B cell (primary cell): ENCODE measurements at regions not wholly inside any gene's neighbourhood (a gene's known extent, or its start where the extent isn't known, plus 50 kb on each side); places are given as distances from the start of the nearest gene placed in this dataset.

Source experiments
- ATAC-seq: fragments of 200-7000 bp; cut with Tn5 transposase; one replicate; pipeline ENCODE4 v1.10.0; 2021; ENCODE audit warnings: low read depth, mild to moderate bottlenecking, moderate number of reproducible peaks, moderate library complexity
- CTCF ChIA-PET: fragments of 350-600 bp; sonication (Branson Sonifier 250); formaldehyde crosslinking; loops from one replicate; lab custom pipeline; 2021; ENCODE audit warnings: antibody characterized with exemption, inconsistent platforms; lab: Charles Lee
- POLR2A ChIA-PET: fragments of 350-600 bp; sonication (Branson Sonifier 250); formaldehyde crosslinking; loops from one replicate; lab custom pipeline; 2021; ENCODE audit warnings: antibody characterized with exemption; lab: Charles Lee
- DNase-seq: peaks from one replicate; pipeline ENCODE4 v3.0.0; 2013
- H2AFZ ChIP-seq: 2 replicates; pipeline ENCODE4 v1.6.1; 2012; ENCODE audit warnings: mild to moderate bottlenecking, low read depth, low read length; ENCODE audit not compliant: insufficient read depth, poor library complexity, severe bottlenecking
- H3K27ac ChIP-seq, 2 donors: 1 replicate in 1 of 2; 2 replicates in 1 of 2; pipeline ENCODE4 v1.5.1; 2012 to 2013; ENCODE audit warnings: low read length in 2 of 2, mild to moderate bottlenecking in 2 of 2, moderate library complexity in 1 of 2
- H3K27me3 ChIP-seq, 4 experiments: fragments of 200-600 bp in 1 of 4; sonication (generic) in 1 of 4; replicated peaks in 1 of 4; 1 replicate in 2 of 4; 2 replicates in 2 of 4; pipeline versions ENCODE4 v1.6.1 to v1.7.0; 2013 to 2016; ENCODE audit warnings: low read length in 3 of 4, mild to moderate bottlenecking in 2 of 4, mixed read lengths in 1 of 4, moderate library complexity in 1 of 4; ENCODE audit not compliant: insufficient read depth in 4 of 4, control insufficient read depth in 3 of 4; ENCODE audit errors: control extremely low read depth in 1 of 4
- H3K36me3 ChIP-seq, 2 experiments: replicated peaks in 1 of 2; 1 replicate in 1 of 2; 2 replicates in 1 of 2; pipeline versions ENCODE4 v1.6.1 to v1.7.1; 2013; ENCODE audit warnings: low read length in 1 of 2; ENCODE audit not compliant: insufficient read depth in 2 of 2, control insufficient read depth in 1 of 2; ENCODE audit errors: control extremely low read depth in 1 of 2, extremely low read depth in 1 of 2
- H3K4me1 ChIP-seq, 2 donors: fragments of 200-600 bp in 1 of 2; sonication (generic) in 1 of 2; 1 replicate in 1 of 2; 2 replicates in 1 of 2; pipeline versions ENCODE4 v1.5.1 to v1.6.1; 2013 to 2017; ENCODE audit warnings: low read length in 2 of 2; ENCODE audit not compliant: control insufficient read depth in 2 of 2, insufficient read depth in 2 of 2
- H3K4me2 ChIP-seq: replicated peaks from 2 replicates; pipeline ENCODE3; 2012; ENCODE audit warnings: mild to moderate bottlenecking, low read depth, low read length; ENCODE audit not compliant: poor library complexity, severe bottlenecking
- H3K4me3 ChIP-seq, 5 experiments: fragments of 200-600 bp in 1 of 5; sonication (generic) in 1 of 5; 1 replicate in 3 of 5; 2 replicates in 2 of 5; pipeline versions ENCODE4 v1.5.1 to v1.7.0; 2011 to 2016; ENCODE audit warnings: low read length in 4 of 5, mild to moderate bottlenecking in 4 of 5, low read depth in 2 of 5, control low read depth in 1 of 5, moderate library complexity in 1 of 5; ENCODE audit not compliant: insufficient read depth in 1 of 5; ENCODE audit errors: control extremely low read depth in 1 of 5, extremely low read depth in 1 of 5
- H3K79me2 ChIP-seq: fragments of 200-600 bp; sonication (generic); one replicate; pipeline ENCODE4 v1.6.0; 2016; ENCODE audit warnings: low read length; ENCODE audit not compliant: control insufficient read depth, insufficient read depth
- H3K9ac ChIP-seq: fragments of 200-600 bp; sonication (generic); 2 replicates; pipeline ENCODE4 v1.6.1; 2017; ENCODE audit warnings: mild to moderate bottlenecking, low read length, moderate library complexity
- H3K9me3 ChIP-seq, 3 donors: one replicate each; pipeline versions ENCODE4 v1.6.1 to v1.7.1; 2013; ENCODE audit warnings: low read length in 2 of 3; ENCODE audit not compliant: control insufficient read depth in 2 of 3, insufficient read depth in 1 of 3; ENCODE audit errors: control extremely low read depth in 1 of 3
- H4K20me1 ChIP-seq: 2 replicates; pipeline ENCODE4 v1.6.0; 2012; ENCODE audit warnings: mild to moderate bottlenecking, low read length; ENCODE audit not compliant: insufficient read depth, control insufficient read depth, poor library complexity, severe bottlenecking
- H3K27ac Mint-ChIP-seq: one replicate; pipeline ENCODE4 v1.8.0; 2021; ENCODE audit warnings: mixed read lengths
- H3K27me3 Mint-ChIP-seq: one replicate; pipeline ENCODE4 v1.8.0; 2021; ENCODE audit warnings: mixed read lengths
- H3K4me1 Mint-ChIP-seq: one replicate; pipeline ENCODE4 v1.8.0; 2021; ENCODE audit warnings: mixed read lengths
- H3K4me3 Mint-ChIP-seq: one replicate; pipeline ENCODE4 v1.8.0; 2021; ENCODE audit warnings: mixed read lengths
- H3K9me3 Mint-ChIP-seq: one replicate; pipeline ENCODE4 v1.8.0; 2022; ENCODE audit warnings: mixed read lengths; ENCODE audit not compliant: insufficient read depth
- EZH2 ChIP-seq: IDR thresholded peaks from 2 replicates; pipeline ENCODE4 v1.6.1; 2012; ENCODE audit warnings: borderline replicate concordance, low read depth, mild to moderate bottlenecking, moderate library complexity, low read length; ENCODE audit not compliant: insufficient read depth, poor library complexity, severe bottlenecking
- WGBS: methylation state at CpG from one replicate; pipeline ENCODE4 v1.1.5; 2013; ENCODE audit warnings: missing lambda C conversion rate; ENCODE audit not compliant: insufficient coverage; 5-methylcytosine and 5-hydroxymethylcytosine counted together
- intact Hi-C: fragments of 100-400 bp; cut with micrococcal nuclease; formaldehyde crosslinking; loops from one replicate; pipeline ENCODE4 v1.10.0; 2022
- TF ChIP-seq, protein P1 (sequence below): fragments of 200-600 bp; IDR thresholded peaks from one replicate; pipeline ENCODE4 v1.8.0; 2022; ENCODE audit warnings: antibody characterized with exemption, mild to moderate bottlenecking

DNA sequence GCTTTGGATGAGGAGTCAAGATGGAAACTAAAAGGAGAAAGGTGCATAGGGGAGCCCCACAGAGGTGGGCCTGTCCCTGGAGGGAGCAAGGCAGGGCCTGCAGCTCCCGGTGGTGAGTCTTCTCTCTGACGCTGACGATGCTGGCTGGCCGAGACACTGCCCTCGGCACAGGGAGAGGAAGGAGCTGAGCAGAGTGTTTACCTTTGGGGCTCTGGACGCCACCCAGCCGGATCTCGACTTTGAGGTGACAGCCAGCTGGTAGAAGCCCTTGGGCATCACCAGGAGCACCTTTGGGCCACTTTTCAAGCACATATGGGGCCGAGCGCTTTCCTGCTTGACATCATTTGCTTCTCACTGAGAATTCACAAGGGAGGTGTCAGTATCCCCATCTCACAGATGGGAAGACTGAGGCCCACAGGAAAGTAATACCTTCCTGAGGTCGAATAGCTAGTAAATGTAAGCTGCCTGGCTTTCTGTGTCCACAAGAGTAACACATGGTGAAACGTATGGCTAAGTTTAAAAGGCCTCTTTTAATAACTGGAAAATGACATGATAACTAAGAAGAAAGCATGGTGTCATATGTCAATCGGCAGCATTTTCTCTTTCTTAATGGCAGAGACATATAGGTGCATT, 294.3 kb upstream of the TNRC6C start:
- Histone ChIP-seq H3K79me2 (no peaks in the 10 kb centered on the region), H2AFZ (no peak overlapping the region), H3K36me3 (no peaks in the 10 kb centered on the region), H3K9me3 (peaks cover 0 to 20% (median 2%) of the 10 kb centered on the region in 3 donors), H3K27ac (no peak overlapping the region), H3K27me3 (no peaks in the 10 kb centered on the region), H3K4me2 (no peak overlapping the region), H4K20me1 (no peaks in the 10 kb centered on the region), H3K9ac (no peak overlapping the region), H3K4me1 (peaks cover 17 to 19% of the 10 kb centered on the region in 2 donors), H3K4me3 (no peak overlapping the region)
- WGBS, result 91% methylated on average over 12 of the region's 13 CpGs
- Mint-ChIP-seq H3K4me1 (peaks cover 26% of the 10 kb centered on the region), H3K4me3 (no peak overlapping the region), H3K27me3 (peaks cover 7% of the 10 kb centered on the region), H3K27ac (peak overlapping the region; percentile 32), H3K9me3 (peaks cover 7% of the 10 kb centered on the region)
- POLR2A ChIA-PET, result no interaction called here
- TF ChIP-seq, protein P1, sequence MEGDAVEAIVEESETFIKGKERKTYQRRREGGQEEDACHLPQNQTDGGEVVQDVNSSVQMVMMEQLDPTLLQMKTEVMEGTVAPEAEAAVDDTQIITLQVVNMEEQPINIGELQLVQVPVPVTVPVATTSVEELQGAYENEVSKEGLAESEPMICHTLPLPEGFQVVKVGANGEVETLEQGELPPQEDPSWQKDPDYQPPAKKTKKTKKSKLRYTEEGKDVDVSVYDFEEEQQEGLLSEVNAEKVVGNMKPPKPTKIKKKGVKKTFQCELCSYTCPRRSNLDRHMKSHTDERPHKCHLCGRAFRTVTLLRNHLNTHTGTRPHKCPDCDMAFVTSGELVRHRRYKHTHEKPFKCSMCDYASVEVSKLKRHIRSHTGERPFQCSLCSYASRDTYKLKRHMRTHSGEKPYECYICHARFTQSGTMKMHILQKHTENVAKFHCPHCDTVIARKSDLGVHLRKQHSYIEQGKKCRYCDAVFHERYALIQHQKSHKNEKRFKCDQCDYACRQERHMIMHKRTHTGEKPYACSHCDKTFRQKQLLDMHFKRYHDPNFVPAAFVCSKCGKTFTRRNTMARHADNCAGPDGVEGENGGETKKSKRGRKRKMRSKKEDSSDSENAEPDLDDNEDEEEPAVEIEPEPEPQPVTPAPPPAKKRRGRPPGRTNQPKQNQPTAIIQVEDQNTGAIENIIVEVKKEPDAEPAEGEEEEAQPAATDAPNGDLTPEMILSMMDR, result no peak
- TF ChIP-seq EZH2, result no peak
- DNase-seq, result no peak
- CTCF ChIA-PET, result interaction anchor here (0.8 kb wide), 1 partner anchor 349 kb away, joined by 3 read pairs; no protein-coding TSS in a partner anchor
- no peak for ATAC-seq
- intact Hi-C loops, result no loop called here

DNA sequence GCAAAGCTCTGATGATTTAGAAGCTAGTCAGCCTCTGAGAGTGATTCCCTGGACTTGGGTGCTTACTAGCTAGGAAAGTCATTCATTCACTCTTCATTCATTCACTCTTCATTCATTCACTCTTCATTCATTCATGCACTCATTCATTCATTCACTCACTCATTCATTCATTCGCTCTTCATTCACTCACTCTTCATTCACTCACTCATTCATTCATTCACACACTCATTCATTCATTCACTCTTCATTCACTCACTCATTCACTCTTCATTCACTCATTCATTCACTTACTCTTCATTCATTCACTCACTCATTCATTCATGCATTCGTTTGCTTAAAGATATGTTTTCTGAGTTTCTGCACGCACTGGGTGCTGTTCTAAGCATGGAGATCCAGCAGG, 292.7 kb upstream of the TNRC6C start:
- Mint-ChIP-seq H3K4me1 (peaks cover 26% of the 10 kb centered on the region), H3K4me3 (peak overlapping the region; percentile 88), H3K27ac (no peak overlapping the region), H3K9me3 (peaks cover 7% of the 10 kb centered on the region), H3K27me3 (no peaks in the 10 kb centered on the region)
- Histone ChIP-seq H3K4me1 (peaks cover 17 to 19% of the 10 kb centered on the region in 2 donors), H3K4me2 (peak overlapping the region; percentile 74), H3K27ac (no peak overlapping the region), H3K79me2 (no peaks in the 10 kb centered on the region), H3K4me3 (no peak overlapping the region), H3K9me3 (peaks cover 0 to 20% (median 2%) of the 10 kb centered on the region in 3 donors), H2AFZ (no peak overlapping the region), H4K20me1 (no peaks in the 10 kb centered on the region), H3K9ac (no peak overlapping the region), H3K36me3 (no peaks in the 10 kb centered on the region), H3K27me3 (no peaks in the 10 kb centered on the region)
- WGBS, result 83% methylated on average over 2 of the region's 3 CpGs
- ChIA-PET POLR2A (interaction anchor here (0.6 kb wide), 1 partner anchor 386 kb away, joined by 3 read pairs; no protein-coding TSS in a partner anchor), CTCF (interaction anchor here (1.0 kb wide), 1 partner anchor 348 kb away, joined by 7 read pairs; no protein-coding TSS in a partner anchor)
- ATAC-seq, result no peak
- DNase-seq, result no peak
- intact Hi-C loops, result no loop called here
- TF ChIP-seq, protein P1, result no peak
- TF ChIP-seq EZH2, result no peak
